HG02981 (cell line): ENCODE measurements at regions not wholly inside any gene's neighbourhood (a gene's known extent, or its start where the extent isn't known, plus 50 kb on each side); places are given as distances from the start of the nearest gene placed in this dataset.

Source experiments
- ATAC-seq: cut with Tn5 transposase; IDR thresholded peaks from one replicate; pipeline ENCODE4 v1.9.1; 2021; ENCODE audit warnings: mild to moderate bottlenecking, moderate library complexity; ENCODE audit not compliant: unreplicated experiment

- ATAC-seq, result no peak
Measured at GRCh38 chr9:68644831-68645230, 60.2 kb upstream of the PIP5K1B start.

- ATAC-seq, result no peak
Measured at GRCh38 chr9:68648164-68648563, 56.9 kb upstream of the PIP5K1B start.

GRCh38 chr9:68648971-68649370 is 56.1 kb upstream of the PIP5K1B start:
- no peak for ATAC-seq

GRCh38 chr9:68651280-68651893 is 53.7 kb upstream of the PIP5K1B start:
- no peak for ATAC-seq

GRCh38 chr9:68653141-68653595 is 51.9 kb upstream of the PIP5K1B start:
- peak; percentile 89 for ATAC-seq

- no peak for ATAC-seq
Measured at GRCh38 chr9:68654075-68654474, 51.0 kb upstream of the PIP5K1B start.
